K562 (cell line): ENCODE measurements at regions not wholly inside any gene's neighbourhood (a gene's known extent, or its start where the extent isn't known, plus 50 kb on each side); places are given as distances from the start of the nearest gene placed in this dataset.

Experiments
- MXI1 ChIP-seq: IDR thresholded peaks from 2 replicates; pipeline ENCODE4 v1.6.1; 2011; ENCODE audit warnings: low read depth, mild to moderate bottlenecking, improper control_type of control experiment, low read length
- POLR2AphosphoS5 ChIP-seq: IDR thresholded peaks from 2 replicates; pipeline ENCODE4 v1.6.1; 2011; ENCODE audit warnings: mild to moderate bottlenecking, low read depth, low read length, moderate library complexity; ENCODE audit not compliant: control insufficient read depth, insufficient read depth
- TF ChIP-seq, protein P1 (sequence below), 3 experiments: IDR thresholded peaks in 2 of 3; conservative IDR thresholded peaks in 1 of 3; 2 replicates each; pipeline ENCODE4 v1.5.1; 2011 to 2012; ENCODE audit warnings: low read length in 3 of 3, mild to moderate bottlenecking in 3 of 3, control low read depth in 2 of 3, improper control_type of control experiment in 1 of 3, inconsistent platforms in 1 of 3, low read depth in 1 of 3, mixed read lengths in 1 of 3, moderate library complexity in 1 of 3; ENCODE audit not compliant: insufficient read depth in 2 of 3
- TF ChIP-seq, protein P2 (sequence below): fragments of 450-650 bp; formaldehyde crosslinking; IDR thresholded peaks from 2 replicates; pipeline ENCODE4 v1.4.0; 2022; ENCODE audit warnings: missing genetic modification characterization
- TF ChIP-seq, protein P3 (sequence below): IDR thresholded peaks from 3 replicates; pipeline ENCODE4 v1.6.1; 2011; ENCODE audit warnings: borderline replicate concordance, mild to moderate bottlenecking; ENCODE audit not compliant: insufficient read length, insufficient read depth
- TF ChIP-seq, protein P4 (sequence below): sonication (generic); formaldehyde crosslinking; IDR thresholded peaks from 2 replicates; pipeline ENCODE4 v1.8.0; 2023; ENCODE audit warnings: mild to moderate bottlenecking, missing genetic modification reagents

DNA sequence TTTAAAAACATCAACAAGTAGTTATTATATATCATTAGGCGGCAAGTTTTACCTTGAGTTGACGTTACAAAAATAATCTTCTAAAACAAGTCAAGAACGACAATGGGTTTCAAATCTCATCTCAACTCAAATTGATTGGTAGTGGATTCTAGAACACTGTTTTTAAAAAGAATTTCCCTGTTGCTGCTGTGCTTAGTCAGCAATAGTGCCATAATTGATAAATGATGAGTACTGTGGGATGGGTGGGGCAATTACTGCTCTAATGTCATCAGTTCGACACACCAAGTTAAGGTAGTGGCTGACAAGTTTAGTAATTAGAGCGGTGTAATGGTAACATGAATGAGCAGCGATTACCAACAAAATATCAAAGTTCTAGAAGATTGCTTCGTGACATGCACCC lies 73.4 kb upstream of the HTR1B start:
- TF ChIP-seq, protein P1, sequence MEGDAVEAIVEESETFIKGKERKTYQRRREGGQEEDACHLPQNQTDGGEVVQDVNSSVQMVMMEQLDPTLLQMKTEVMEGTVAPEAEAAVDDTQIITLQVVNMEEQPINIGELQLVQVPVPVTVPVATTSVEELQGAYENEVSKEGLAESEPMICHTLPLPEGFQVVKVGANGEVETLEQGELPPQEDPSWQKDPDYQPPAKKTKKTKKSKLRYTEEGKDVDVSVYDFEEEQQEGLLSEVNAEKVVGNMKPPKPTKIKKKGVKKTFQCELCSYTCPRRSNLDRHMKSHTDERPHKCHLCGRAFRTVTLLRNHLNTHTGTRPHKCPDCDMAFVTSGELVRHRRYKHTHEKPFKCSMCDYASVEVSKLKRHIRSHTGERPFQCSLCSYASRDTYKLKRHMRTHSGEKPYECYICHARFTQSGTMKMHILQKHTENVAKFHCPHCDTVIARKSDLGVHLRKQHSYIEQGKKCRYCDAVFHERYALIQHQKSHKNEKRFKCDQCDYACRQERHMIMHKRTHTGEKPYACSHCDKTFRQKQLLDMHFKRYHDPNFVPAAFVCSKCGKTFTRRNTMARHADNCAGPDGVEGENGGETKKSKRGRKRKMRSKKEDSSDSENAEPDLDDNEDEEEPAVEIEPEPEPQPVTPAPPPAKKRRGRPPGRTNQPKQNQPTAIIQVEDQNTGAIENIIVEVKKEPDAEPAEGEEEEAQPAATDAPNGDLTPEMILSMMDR (IDR thresholded peaks at IDR 0.05 in 2 of 3, conservative IDR thresholded peaks at IDR 0.05 in 1 of 3; ENCODE audit: insufficient read depth in 2 of 3, low read depth in 1 of 3, low read length in 3 of 3): no peak
- no peak for TF ChIP-seq MXI1
- TF ChIP-seq, protein P2, sequence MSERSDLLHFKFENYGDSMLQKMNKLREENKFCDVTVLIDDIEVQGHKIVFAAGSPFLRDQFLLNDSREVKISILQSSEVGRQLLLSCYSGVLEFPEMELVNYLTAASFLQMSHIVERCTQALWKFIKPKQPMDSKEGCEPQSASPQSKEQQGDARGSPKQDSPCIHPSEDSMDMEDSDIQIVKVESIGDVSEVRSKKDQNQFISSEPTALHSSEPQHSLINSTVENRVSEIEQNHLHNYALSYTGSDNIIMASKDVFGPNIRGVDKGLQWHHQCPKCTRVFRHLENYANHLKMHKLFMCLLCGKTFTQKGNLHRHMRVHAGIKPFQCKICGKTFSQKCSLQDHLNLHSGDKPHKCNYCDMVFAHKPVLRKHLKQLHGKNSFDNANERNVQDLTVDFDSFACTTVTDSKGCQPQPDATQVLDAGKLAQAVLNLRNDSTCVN (CRISPR knock-in tag): no peak
- no peak for TF ChIP-seq POLR2AphosphoS5
- TF ChIP-seq, protein P3, sequence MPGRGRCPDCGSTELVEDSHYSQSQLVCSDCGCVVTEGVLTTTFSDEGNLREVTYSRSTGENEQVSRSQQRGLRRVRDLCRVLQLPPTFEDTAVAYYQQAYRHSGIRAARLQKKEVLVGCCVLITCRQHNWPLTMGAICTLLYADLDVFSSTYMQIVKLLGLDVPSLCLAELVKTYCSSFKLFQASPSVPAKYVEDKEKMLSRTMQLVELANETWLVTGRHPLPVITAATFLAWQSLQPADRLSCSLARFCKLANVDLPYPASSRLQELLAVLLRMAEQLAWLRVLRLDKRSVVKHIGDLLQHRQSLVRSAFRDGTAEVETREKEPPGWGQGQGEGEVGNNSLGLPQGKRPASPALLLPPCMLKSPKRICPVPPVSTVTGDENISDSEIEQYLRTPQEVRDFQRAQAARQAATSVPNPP: no peak
- TF ChIP-seq, protein P4, sequence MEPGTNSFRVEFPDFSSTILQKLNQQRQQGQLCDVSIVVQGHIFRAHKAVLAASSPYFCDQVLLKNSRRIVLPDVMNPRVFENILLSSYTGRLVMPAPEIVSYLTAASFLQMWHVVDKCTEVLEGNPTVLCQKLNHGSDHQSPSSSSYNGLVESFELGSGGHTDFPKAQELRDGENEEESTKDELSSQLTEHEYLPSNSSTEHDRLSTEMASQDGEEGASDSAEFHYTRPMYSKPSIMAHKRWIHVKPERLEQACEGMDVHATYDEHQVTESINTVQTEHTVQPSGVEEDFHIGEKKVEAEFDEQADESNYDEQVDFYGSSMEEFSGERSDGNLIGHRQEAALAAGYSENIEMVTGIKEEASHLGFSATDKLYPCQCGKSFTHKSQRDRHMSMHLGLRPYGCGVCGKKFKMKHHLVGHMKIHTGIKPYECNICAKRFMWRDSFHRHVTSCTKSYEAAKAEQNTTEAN (CRISPR knock-in tag): no peak
